H1 (cell line): ENCODE measurements at regions not wholly inside any gene's neighbourhood (a gene's known extent, or its start where the extent isn't known, plus 50 kb on each side); places are given as distances from the start of the nearest gene placed in this dataset.

Experiments
- CTCF ChIA-PET: fragments of 300-600 bp; sonication (Branson Sonifier 250); formaldehyde crosslinking; loops from one replicate; lab custom pipeline; 2021; ENCODE audit not compliant: partially characterized antibody; lab: Charles Lee
- POLR2A ChIA-PET: fragments of 300-600 bp; sonication (Branson Sonifier 250); formaldehyde crosslinking; loops from one replicate; lab custom pipeline; 2021; ENCODE audit warnings: inconsistent platforms; ENCODE audit not compliant: partially characterized antibody; lab: Charles Lee
- DNase-seq, 2 experiments: peaks; one replicate each; pipeline versions ENCODE4 v3.0.0 to v3.0.0-alpha.2; 2010 to 2022; ENCODE audit warnings: low spot score in 2 of 2, low read depth in 1 of 2, mixed read lengths in 1 of 2
- FAIRE-seq: peaks from 2 replicates; lab custom pipeline; 2011; peaks lifted over from hg19 to GRCh38; lab: Jason Lieb, UNC
- H2AFZ ChIP-seq: 2 replicates; pipeline ENCODE4 v1.8.1; 2012; ENCODE audit warnings: low read length, inconsistent platforms
- H2AK5ac ChIP-seq: 2 replicates; pipeline ENCODE4 v1.6.1; 2013; ENCODE audit warnings: low read depth, low read length
- H2BK120ac ChIP-seq: replicated peaks from 2 replicates; pipeline ENCODE3; 2013; ENCODE audit warnings: low read depth, low read length, inconsistent platforms
- H2BK12ac ChIP-seq: 2 replicates; pipeline ENCODE4 v1.6.1; 2013; ENCODE audit warnings: low read depth, low read length
- H2BK15ac ChIP-seq: 2 replicates; pipeline ENCODE4 v1.6.1; 2013; ENCODE audit warnings: low read length
- H2BK20ac ChIP-seq: 2 replicates; pipeline ENCODE4 v1.6.1; 2013; ENCODE audit warnings: low read length
- H2BK5ac ChIP-seq: 2 replicates; pipeline ENCODE4 v1.6.1; 2013; ENCODE audit warnings: low read depth, low read length
- H3K14ac ChIP-seq: 2 replicates; pipeline ENCODE4 v1.6.1; 2013; ENCODE audit warnings: inconsistent platforms; ENCODE audit not compliant: insufficient read length
- H3K18ac ChIP-seq: 2 replicates; pipeline ENCODE4 v1.6.1; 2013; ENCODE audit warnings: low read length; ENCODE audit errors: extremely low read depth
- H3K23ac ChIP-seq: 2 replicates; pipeline ENCODE4 v1.6.1; 2013; ENCODE audit warnings: inconsistent platforms; ENCODE audit not compliant: insufficient read length
- H3K23me2 ChIP-seq: 2 replicates; pipeline ENCODE4 v1.6.1; 2013; ENCODE audit warnings: low read depth, low read length
- H3K27ac ChIP-seq: 2 replicates; pipeline ENCODE4 v1.6.1; 2011; ENCODE audit warnings: low read depth, low read length, inconsistent platforms
- H3K27me3 ChIP-seq, 4 experiments: replicated peaks in 1 of 4; 1 replicate in 1 of 4; 2 replicates in 3 of 4; pipeline versions ENCODE4 v1.6.1 to v1.8.1; 2011 to 2013; ENCODE audit warnings: low read length in 3 of 4, mild to moderate bottlenecking in 3 of 4, inconsistent platforms in 2 of 4, mixed read lengths in 2 of 4, moderate library complexity in 1 of 4; ENCODE audit not compliant: control insufficient read depth in 3 of 4, insufficient read depth in 3 of 4; ENCODE audit errors: extremely low read depth in 1 of 4
- H3K36me3 ChIP-seq, 4 experiments: 2 replicates each; pipeline versions ENCODE4 v1.6.1 to v1.8.1; 2011 to 2013; ENCODE audit warnings: mild to moderate bottlenecking in 4 of 4, low read length in 3 of 4, moderate library complexity in 2 of 4, control low read depth in 1 of 4, inconsistent platforms in 1 of 4; ENCODE audit not compliant: insufficient read depth in 4 of 4, control insufficient read depth in 2 of 4
- H3K4ac ChIP-seq: replicated peaks from 2 replicates; pipeline ENCODE3; 2013; ENCODE audit warnings: low read length, low read depth, mixed read lengths, inconsistent platforms; ENCODE audit not compliant: insufficient read length
- H3K4me1 ChIP-seq, 4 experiments: replicated peaks in 1 of 4; 1 replicate in 1 of 4; 2 replicates in 3 of 4; pipeline versions ENCODE4 v1.6.1 to v1.8.1; 2011 to 2013; ENCODE audit warnings: low read length in 3 of 4, inconsistent platforms in 2 of 4, mixed read lengths in 1 of 4; ENCODE audit not compliant: insufficient read depth in 4 of 4, control insufficient read depth in 3 of 4
- H3K4me2 ChIP-seq, 2 experiments: 2 replicates each; pipeline versions ENCODE4 v1.6.1 to v1.8.1; 2011 to 2013; ENCODE audit warnings: low read depth in 2 of 2, low read length in 2 of 2, control low read depth in 1 of 2, inconsistent platforms in 1 of 2, mild to moderate bottlenecking in 1 of 2; ENCODE audit not compliant: insufficient read depth in 1 of 2
- H3K4me3 ChIP-seq, 4 experiments: fragments of 200-600, 300-600 bp in 1 of 4; sonication (generic), shearing (Covaris generic), sonication (Bioruptor Twin) in 1 of 4; 2 replicates each; pipeline versions ENCODE4 v1.5.1 to v1.8.1; 2011 to 2016; ENCODE audit warnings: low read length in 4 of 4, low read depth in 3 of 4, control low read depth in 2 of 4, inconsistent platforms in 2 of 4, mild to moderate bottlenecking in 2 of 4, mixed read lengths in 1 of 4, moderate library complexity in 1 of 4; ENCODE audit not compliant: insufficient read depth in 2 of 4; ENCODE audit errors: extremely low read depth in 1 of 4
- H3K56ac ChIP-seq: replicated peaks from 2 replicates; pipeline ENCODE3; 2013; ENCODE audit warnings: low read depth, mild to moderate bottlenecking, mixed read lengths, low read length, inconsistent platforms; ENCODE audit not compliant: insufficient read length
- H3K79me1 ChIP-seq: 2 replicates; pipeline ENCODE4 v1.6.1; 2013; ENCODE audit warnings: low read depth, low read length, control low read depth
- H3K79me2 ChIP-seq, 2 experiments: 2 replicates each; pipeline versions ENCODE4 v1.6.1 to v1.8.1; 2012 to 2013; ENCODE audit warnings: low read length in 2 of 2, mild to moderate bottlenecking in 2 of 2, inconsistent platforms in 1 of 2; ENCODE audit not compliant: insufficient read depth in 2 of 2, control insufficient read depth in 1 of 2
- H3K9ac ChIP-seq, 4 experiments: replicated peaks in 1 of 4; 1 replicate in 1 of 4; 2 replicates in 3 of 4; pipeline versions ENCODE4 v1.6.1 to v1.8.1; 2011 to 2013; ENCODE audit warnings: low read depth in 3 of 4, low read length in 3 of 4, control low read depth in 2 of 4, mild to moderate bottlenecking in 2 of 4, moderate library complexity in 2 of 4, inconsistent platforms in 1 of 4; ENCODE audit errors: extremely low read depth in 1 of 4
- H3K9me3 ChIP-seq, 2 experiments: 2 replicates each; pipeline versions ENCODE4 v1.6.1 to v1.8.1; 2012 to 2013; ENCODE audit warnings: mild to moderate bottlenecking in 2 of 2, moderate library complexity in 2 of 2, control low read depth in 1 of 2, inconsistent platforms in 1 of 2, low read depth in 1 of 2, low read length in 1 of 2, mixed read lengths in 1 of 2; ENCODE audit not compliant: insufficient read depth in 2 of 2
- H4K20me1 ChIP-seq, 2 experiments: replicated peaks in 1 of 2; 2 replicates each; pipeline versions ENCODE3 to v1.8.1; 2011 to 2013; ENCODE audit warnings: inconsistent platforms in 2 of 2, low read length in 2 of 2, mild to moderate bottlenecking in 1 of 2; ENCODE audit not compliant: insufficient read depth in 2 of 2, control insufficient read depth in 1 of 2
- H4K5ac ChIP-seq: 2 replicates; pipeline ENCODE4 v1.6.1; 2013; ENCODE audit warnings: low read length, low read depth, mixed read lengths, inconsistent platforms; ENCODE audit not compliant: insufficient read length
- H4K8ac ChIP-seq: 2 replicates; pipeline ENCODE4 v1.8.0; 2013; ENCODE audit warnings: mild to moderate bottlenecking, moderate library complexity, low read length, inconsistent platforms; ENCODE audit not compliant: insufficient read depth; ENCODE audit errors: extremely low read depth
- H4K91ac ChIP-seq: replicated peaks from 2 replicates; pipeline ENCODE3; 2013; ENCODE audit warnings: low read length, mixed read lengths, inconsistent platforms; ENCODE audit not compliant: insufficient read length
- JUN ChIP-seq: IDR thresholded peaks from 2 replicates; pipeline ENCODE4 v1.6.1; 2011; ENCODE audit warnings: low read depth, mild to moderate bottlenecking, improper control_type of control experiment, low read length
- JUND ChIP-seq: IDR thresholded peaks from 2 replicates; pipeline ENCODE4 v1.6.1; 2011; ENCODE audit warnings: mild to moderate bottlenecking, improper control_type of control experiment, low read length
- SIRT6 ChIP-seq: IDR thresholded peaks from one replicate; pipeline ENCODE4 v1.7.1; 2012; ENCODE audit warnings: low read length, inconsistent platforms
- WGBS, 2 experiments: shearing (Covaris generic) in 1 of 2; methylation state at CpG; one replicate each; pipeline versions ENCODE4 v1.1.6 to v1.1.7; 2013 to 2015; ENCODE audit warnings: low lambda C conversion rate in 2 of 2, mixed read lengths in 2 of 2, inconsistent platforms in 1 of 2, low coverage in 1 of 2, missing lambda C conversion rate in 1 of 2; ENCODE audit not compliant: insufficient replicate concordance in 2 of 2, insufficient coverage in 1 of 2, insufficient read length in 1 of 2; ENCODE audit errors: extremely low coverage in 1 of 2, missing lambda C conversion rate in 1 of 2; 5-methylcytosine and 5-hydroxymethylcytosine counted together

GRCh38 chr2:52405980-52406379 lies 1361.6 kb upstream of the CHAC2 start:
- FAIRE-seq: no peak
- H3K18ac ChIP-seq: no peak overlapping the region
- TF ChIP-seq SIRT6: no peak
- no peak for TF ChIP-seq JUN
- TF ChIP-seq JUND: no peak

More at GRCh38 chr2:52405980-52406379, 1361.6 kb upstream of the CHAC2 start:
- Histone ChIP-seq H3K27ac (no peak overlapping the region), H2BK15ac (no peak overlapping the region), H4K91ac (no peak overlapping the region), H3K23ac (no peak overlapping the region), H4K5ac (no peak overlapping the region), H3K9me3 (no peaks in the 10 kb centered on the region; a peak in 2 of 4 replicates), H2BK20ac (no peak overlapping the region), H2AFZ (no peak overlapping the region), H3K14ac (no peak overlapping the region), H3K4ac (no peak overlapping the region), H4K20me1 (no peaks in the 10 kb centered on the region), H2AK5ac (no peak overlapping the region), H3K36me3 (no peaks in the 10 kb centered on the region), H3K4me2 (no peak overlapping the region), H3K27me3 (no peaks in the 10 kb centered on the region), H2BK120ac (no peak overlapping the region), H3K4me1 (no peaks in the 10 kb centered on the region), H3K79me2 (no peaks in the 10 kb centered on the region), H2BK12ac (no peak overlapping the region), H3K23me2 (no peaks in the 10 kb centered on the region), H4K8ac (no peak overlapping the region), H3K79me1 (no peaks in the 10 kb centered on the region), H3K4me3 (no peak overlapping the region), H3K56ac (no peak overlapping the region), H3K9ac (no peak overlapping the region), H2BK5ac (no peak overlapping the region)
- CTCF ChIA-PET: interaction anchor here (1.1 kb wide), 1 partner anchor 7 kb away, joined by 3 read pairs; no protein-coding TSS in a partner anchor
- 95% methylated on average over 1 of the region's 1 CpG; no CpG with 5 or more reads in 1 of the 2 experiments for WGBS, 2 experiments
- no peak for DNase-seq
- POLR2A ChIA-PET: no interaction called here
